OCI-LY7 (cell line): ENCODE measurements at regions not wholly inside any gene's neighbourhood (a gene's known extent, or its start where the extent isn't known, plus 50 kb on each side); places are given as distances from the start of the nearest gene placed in this dataset.

Experiments used
- BruUV-seq: library from RNA; stranded (reverse); fragments of 400-500 nt; replicated peaks from 2 replicates; lab custom pipeline; 2021; lab: Mats Ljungman, UMichigan
- CTCF ChIA-PET: fragments of 300-600 bp; sonication (Branson Sonifier 250); formaldehyde crosslinking; loops from one replicate; lab custom pipeline; 2022; ENCODE audit warnings: antibody characterized with exemption; ENCODE audit not compliant: unreplicated experiment; lab: Charles Lee
- POLR2A ChIA-PET: fragments of 300-600 bp; sonication (Branson Sonifier 250); formaldehyde crosslinking; loops from one replicate; lab custom pipeline; 2022; ENCODE audit warnings: antibody characterized with exemption; lab: Charles Lee
- DNase-seq: peaks from one replicate; pipeline ENCODE4 v3.0.0-alpha.2; 2015; ENCODE audit warnings: low spot score
- H2AFZ ChIP-seq: fragments of 200-600 bp; sonication (generic), shearing (Covaris generic); 2 replicates; pipeline ENCODE4 v1.6.1; 2014; ENCODE audit warnings: mild to moderate bottlenecking, antibody characterized with exemption, low read length, moderate library complexity
- H3K27ac ChIP-seq: fragments of 200-600 bp; sonication (generic); 2 replicates; pipeline ENCODE4 v1.5.1; 2014; ENCODE audit warnings: mixed run types, low read depth, mild to moderate bottlenecking, moderate library complexity, low read length, inconsistent platforms; ENCODE audit not compliant: poor library complexity, severe bottlenecking
- H3K36me3 ChIP-seq: fragments of 200-600 bp; sonication (generic); 2 replicates; pipeline ENCODE4 v1.6.1; 2014; ENCODE audit warnings: mild to moderate bottlenecking, antibody characterized with exemption, low read length, moderate library complexity, mixed read lengths; ENCODE audit not compliant: insufficient read depth
- H3K4me1 ChIP-seq: fragments of 200-600 bp; sonication (generic); 2 replicates; pipeline ENCODE4 v1.5.1; 2014; ENCODE audit warnings: mild to moderate bottlenecking, low read length; ENCODE audit not compliant: insufficient read depth, poor library complexity, severe bottlenecking
- H3K4me2 ChIP-seq: fragments of 200-600 bp; sonication (generic); 2 replicates; pipeline ENCODE4 v1.6.1; 2014; ENCODE audit warnings: mild to moderate bottlenecking, low read length
- H3K4me3 ChIP-seq: fragments of 200-600 bp; sonication (generic); 2 replicates; pipeline ENCODE4 v1.5.1; 2014; ENCODE audit warnings: mild to moderate bottlenecking, low read depth, low read length; ENCODE audit not compliant: poor library complexity, severe bottlenecking
- H3K79me2 ChIP-seq: fragments of 200-600 bp; sonication (generic); 2 replicates; pipeline ENCODE4 v1.6.1; 2016; ENCODE audit warnings: low read depth, mild to moderate bottlenecking, low read length, moderate library complexity, mixed read lengths; ENCODE audit not compliant: insufficient read depth
- H3K9me2 ChIP-seq: fragments of 200-600 bp; sonication (generic); 2 replicates; pipeline ENCODE4 v1.6.1; 2016; ENCODE audit warnings: mild to moderate bottlenecking, low read length, mixed read lengths; ENCODE audit not compliant: insufficient read depth
- H3K9me3 ChIP-seq: fragments of 200-600 bp; sonication (generic); 2 replicates; pipeline ENCODE4 v1.6.1; 2014; ENCODE audit warnings: mild to moderate bottlenecking, mixed run types, low read length, mixed read lengths
- H4K20me1 ChIP-seq: fragments of 200-600 bp; sonication (generic); 2 replicates; pipeline ENCODE4 v1.6.1; 2014; ENCODE audit warnings: mild to moderate bottlenecking, antibody characterized with exemption, low read length, moderate library complexity, mixed read lengths; ENCODE audit not compliant: insufficient read depth
- CTCF ChIP-seq: fragments of 200-600 bp; sonication (generic); conservative IDR thresholded peaks from 2 replicates; pipeline ENCODE4 v1.5.1; 2014; ENCODE audit warnings: mild to moderate bottlenecking, antibody characterized with exemption, low read length, moderate library complexity, mixed read lengths
- EZH2phosphoT487 ChIP-seq: fragments of 200-600 bp; sonication (generic); IDR thresholded peaks from 2 replicates; pipeline ENCODE4 v1.6.1; 2018; ENCODE audit warnings: low read depth, borderline replicate concordance, mild to moderate bottlenecking, mixed run types, antibody characterized with exemption, low read length, moderate library complexity, mixed read lengths
- intact Hi-C: fragments of 100-400 bp; cut with micrococcal nuclease; formaldehyde crosslinking; loops from one replicate; pipeline ENCODE4 v1.10.0; 2022; ENCODE audit not compliant: unreplicated experiment

GRCh38 chr3:23743141-23743784 is 62.5 kb upstream of the UBE2E1 start:
- no peaks in the 10 kb centered on the region for H4K20me1 ChIP-seq
- ChIA-PET POLR2A (interaction anchor here (0.6 to 1.6 kb wide), 2 partner anchors 9 to 12 kb away, joined by 3 to 5 read pairs; no protein-coding TSS in a partner anchor), CTCF (no interaction called here)
- H3K4me1 ChIP-seq = peaks cover 25% of the 10 kb centered on the region
- TF ChIP-seq CTCF = no peak
- no peak for TF ChIP-seq EZH2phosphoT487
- no peak overlapping the region for H2AFZ ChIP-seq
- no peak overlapping the region for H3K4me3 ChIP-seq
- no peak overlapping the region for H3K4me2 ChIP-seq
- no peaks in the 10 kb centered on the region for H3K36me3 ChIP-seq
- DNase-seq = no peak
- no peak overlapping the region for H3K27ac ChIP-seq
- no peaks in the 10 kb centered on the region for H3K79me2 ChIP-seq
- H3K9me3 ChIP-seq = no peaks in the 10 kb centered on the region
- no TSS peak for BruUV-seq
- H3K9me2 ChIP-seq = no peaks in the 10 kb centered on the region
- intact Hi-C loops = no loop called here

GRCh38 chr3:23746441-23746840 is 59.3 kb upstream of the UBE2E1 start:
- POLR2A ChIA-PET = interaction anchor here (0.7 to 1.1 kb wide), 4 partner anchors 9 to 87 kb away, joined by 3 to 5 read pairs (median 4); no protein-coding TSS in a partner anchor

More at GRCh38 chr3:23746441-23746840, 59.3 kb upstream of the UBE2E1 start:
- Histone ChIP-seq H3K27ac (no peak overlapping the region), H3K4me3 (no peak overlapping the region), H3K9me2 (no peaks in the 10 kb centered on the region), H2AFZ (peak overlapping the region; percentile 14; the same call in 1 of the 2 replicates), H3K4me2 (peak overlapping the region; percentile 28; the same call in 1 of the 2 replicates), H3K79me2 (no peaks in the 10 kb centered on the region), H4K20me1 (no peaks in the 10 kb centered on the region), H3K9me3 (no peaks in the 10 kb centered on the region), H3K4me1 (peaks cover 6% of the 10 kb centered on the region), H3K36me3 (no peaks in the 10 kb centered on the region)
- no peak for DNase-seq
- intact Hi-C loops = no loop called here
- TF ChIP-seq CTCF (no peak), EZH2phosphoT487 (no peak)
- CTCF ChIA-PET = interaction anchor here (0.7 to 1.6 kb wide), 2 partner anchors 14 to 304 kb away, joined by 5 read pairs; no protein-coding TSS in a partner anchor
- no TSS peak for BruUV-seq
